ENCODE measurements at regions not wholly inside any gene's neighbourhood (a gene's known extent, or its start where the extent isn't known, plus 50 kb on each side); places are given as distances from the start of the nearest gene placed in this dataset.

DNA sequence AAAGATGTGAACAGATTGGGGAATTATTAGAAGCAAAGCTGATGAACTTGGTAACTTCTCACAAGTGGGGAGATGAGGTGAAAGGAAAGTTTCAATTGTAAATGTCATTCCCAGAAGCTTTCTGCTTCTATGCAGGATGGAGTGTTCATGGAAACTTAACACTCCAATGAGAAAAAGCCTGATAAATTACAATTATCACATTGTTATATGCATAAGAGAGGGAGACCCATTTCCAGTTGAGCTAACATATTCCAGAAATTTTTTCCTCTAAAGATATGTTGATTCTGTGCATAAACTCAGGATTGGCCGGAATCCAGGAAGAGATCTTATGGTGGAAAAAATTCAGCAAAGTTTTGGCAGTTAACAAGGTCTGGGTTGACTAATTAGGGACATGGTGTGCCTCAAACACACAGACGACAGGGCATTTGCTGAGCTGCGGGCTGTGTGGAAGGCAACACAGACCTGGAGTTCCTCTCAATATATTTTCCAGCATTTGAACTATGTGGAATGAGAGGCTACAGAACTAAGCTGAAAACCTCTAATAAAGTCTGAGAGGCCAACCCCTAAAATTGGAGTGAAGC lies 64.9 kb upstream of the FGF14 start:
- TF ChIP-seq, protein P1, sequence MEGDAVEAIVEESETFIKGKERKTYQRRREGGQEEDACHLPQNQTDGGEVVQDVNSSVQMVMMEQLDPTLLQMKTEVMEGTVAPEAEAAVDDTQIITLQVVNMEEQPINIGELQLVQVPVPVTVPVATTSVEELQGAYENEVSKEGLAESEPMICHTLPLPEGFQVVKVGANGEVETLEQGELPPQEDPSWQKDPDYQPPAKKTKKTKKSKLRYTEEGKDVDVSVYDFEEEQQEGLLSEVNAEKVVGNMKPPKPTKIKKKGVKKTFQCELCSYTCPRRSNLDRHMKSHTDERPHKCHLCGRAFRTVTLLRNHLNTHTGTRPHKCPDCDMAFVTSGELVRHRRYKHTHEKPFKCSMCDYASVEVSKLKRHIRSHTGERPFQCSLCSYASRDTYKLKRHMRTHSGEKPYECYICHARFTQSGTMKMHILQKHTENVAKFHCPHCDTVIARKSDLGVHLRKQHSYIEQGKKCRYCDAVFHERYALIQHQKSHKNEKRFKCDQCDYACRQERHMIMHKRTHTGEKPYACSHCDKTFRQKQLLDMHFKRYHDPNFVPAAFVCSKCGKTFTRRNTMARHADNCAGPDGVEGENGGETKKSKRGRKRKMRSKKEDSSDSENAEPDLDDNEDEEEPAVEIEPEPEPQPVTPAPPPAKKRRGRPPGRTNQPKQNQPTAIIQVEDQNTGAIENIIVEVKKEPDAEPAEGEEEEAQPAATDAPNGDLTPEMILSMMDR (IDR thresholded peaks at IDR 0.05) = no peak
- no peak for TF ChIP-seq EZH2phosphoT487 (IDR thresholded peaks at IDR 0.05)

All from neural progenitor cell (in vitro differentiated cells).